HUES48 (cell line): ENCODE measurements at regions not wholly inside any gene's neighbourhood (a gene's known extent, or its start where the extent isn't known, plus 50 kb on each side); places are given as distances from the start of the nearest gene placed in this dataset.
A peak's percentile ranks its signal among the peaks of the same experiment; 100 is the strongest.
"Not testable (repeated sequence)": the region's sequence is repeated elsewhere in the genome, so short reads cannot be mapped to it uniquely, and the experiment has no call there.

Source experiments
- H3K27ac ChIP-seq: one replicate; pipeline ENCODE4 v1.7.0; 2013; ENCODE audit warnings: low read depth, low read length, inconsistent platforms
- H3K27me3 ChIP-seq: 2 replicates; pipeline ENCODE4 v1.6.1; 2013; ENCODE audit warnings: mild to moderate bottlenecking, low read length; ENCODE audit not compliant: control insufficient read depth, insufficient read depth
- H3K36me3 ChIP-seq: 2 replicates; pipeline ENCODE4 v1.6.1; 2013; ENCODE audit warnings: low read length; ENCODE audit not compliant: control insufficient read depth, insufficient read depth
- H3K4me1 ChIP-seq: 2 replicates; pipeline ENCODE4 v1.6.1; 2013; ENCODE audit warnings: mild to moderate bottlenecking, low read length; ENCODE audit not compliant: control insufficient read depth, insufficient read depth
- H3K4me3 ChIP-seq: 2 replicates; pipeline ENCODE4 v1.5.1; 2013; ENCODE audit warnings: mild to moderate bottlenecking, low read depth, low read length
- H3K9ac ChIP-seq: 2 replicates; pipeline ENCODE4 v1.6.1; 2013; ENCODE audit warnings: mild to moderate bottlenecking, low read depth, low read length, moderate library complexity
- H3K9me3 ChIP-seq: 2 replicates; pipeline ENCODE4 v1.6.1; 2013; ENCODE audit warnings: low read length; ENCODE audit not compliant: control insufficient read depth, insufficient read depth

- Histone ChIP-seq H3K9ac (peak overlapping the region; percentile 62), H3K36me3 (no peaks in the 10 kb centered on the region), H3K4me1 (peaks cover 5% of the 10 kb centered on the region; the same call in 1 of the 2 replicates), H3K9me3 (no peaks in the 10 kb centered on the region), H3K27me3 (peaks cover 6% of the 10 kb centered on the region), H3K4me3 (peak overlapping the region; percentile 66), H3K27ac (peak overlapping the region; percentile 47)
These were observed 334.4 kb downstream of the SRGAP2C start for GRCh38 chr1:121519042-121519755.

- H3K27me3 ChIP-seq, H3K36me3 ChIP-seq, H3K27ac ChIP-seq, H3K9me3 ChIP-seq, H3K4me1 ChIP-seq: not testable (repeated sequence)
- H3K9ac ChIP-seq, result peak overlapping the region; percentile 29; the same call in 1 of the 2 replicates
- peak overlapping the region; percentile 66 for H3K4me3 ChIP-seq
These were observed 335.0 kb downstream of the SRGAP2C start for GRCh38 chr1:121519756-121520286.

GRCh38 chr1:121522061-121522759 is 337.4 kb downstream of the SRGAP2C start:
- no peaks in the 10 kb centered on the region for H3K36me3 ChIP-seq
- peaks cover 5% of the 10 kb centered on the region; the same call in 1 of the 2 replicates for H3K4me1 ChIP-seq
- H3K9me3 ChIP-seq, result no peaks in the 10 kb centered on the region
- H3K9ac ChIP-seq, result no peak overlapping the region
- H3K27ac ChIP-seq, result no peak overlapping the region
- peaks cover 6% of the 10 kb centered on the region for H3K27me3 ChIP-seq
- no peak overlapping the region for H3K4me3 ChIP-seq

GRCh38 chr1:121523112-121523511 is 338.3 kb downstream of the SRGAP2C start:
- H3K4me3 ChIP-seq, H3K27ac ChIP-seq, H3K9ac ChIP-seq, H3K9me3 ChIP-seq, H3K4me1 ChIP-seq, H3K27me3 ChIP-seq, H3K36me3 ChIP-seq: not testable (repeated sequence)

- Histone ChIP-seq H3K9ac (no peak overlapping the region), H3K27me3 (peaks cover under 1% of the 10 kb centered on the region; the same call in 1 of the 2 replicates), H3K36me3 (no peaks in the 10 kb centered on the region), H3K4me3 (no peak overlapping the region), H3K27ac (no peak overlapping the region), H3K4me1 (no peaks in the 10 kb centered on the region), H3K9me3 (no peaks in the 10 kb centered on the region)
These were observed 340.6 kb downstream of the SRGAP2C start for GRCh38 chr1:121525355-121525754.

GRCh38 chr1:121528958-121529357 is 344.2 kb downstream of the SRGAP2C start:
- H3K9me3 ChIP-seq, H3K9ac ChIP-seq, H3K27ac ChIP-seq, H3K4me1 ChIP-seq, H3K27me3 ChIP-seq, H3K4me3 ChIP-seq, H3K36me3 ChIP-seq: not testable (repeated sequence)

- H3K36me3 ChIP-seq, H3K27me3 ChIP-seq, H3K27ac ChIP-seq, H3K9me3 ChIP-seq, H3K9ac ChIP-seq, H3K4me1 ChIP-seq, H3K4me3 ChIP-seq: not testable (repeated sequence)
These were observed 345.3 kb downstream of the SRGAP2C start for GRCh38 chr1:121530026-121530425.

- not testable (repeated sequence) for H3K36me3 ChIP-seq, H3K9ac ChIP-seq, H3K27me3 ChIP-seq, H3K9me3 ChIP-seq, H3K4me1 ChIP-seq, H3K27ac ChIP-seq, H3K4me3 ChIP-seq
These were observed 347.0 kb downstream of the SRGAP2C start for GRCh38 chr1:121531747-121532146.

GRCh38 chr1:121538148-121538547 is 353.4 kb downstream of the SRGAP2C start:
- not testable (repeated sequence) for H3K9ac ChIP-seq, H3K4me1 ChIP-seq, H3K9me3 ChIP-seq, H3K36me3 ChIP-seq, H3K27ac ChIP-seq, H3K27me3 ChIP-seq
- peak overlapping the region; percentile 44; the same call in 1 of the 2 replicates for H3K4me3 ChIP-seq

- no peak overlapping the region for H3K27ac ChIP-seq
- H3K27me3 ChIP-seq, result no peaks in the 10 kb centered on the region
- 0 out of 2 replicates have a peak, but pooled peaks cover 4% of the 10 kb centered on the region for H3K4me1 ChIP-seq
- H3K9ac ChIP-seq, result no peak overlapping the region
- no peaks in the 10 kb centered on the region for H3K36me3 ChIP-seq
- no peaks in the 10 kb centered on the region for H3K9me3 ChIP-seq
- peak overlapping the region; percentile 44; the same call in 1 of the 2 replicates for H3K4me3 ChIP-seq
These were observed 354.3 kb downstream of the SRGAP2C start for GRCh38 chr1:121538943-121539575.

- H3K36me3 ChIP-seq, H3K4me1 ChIP-seq, H3K9me3 ChIP-seq, H3K27ac ChIP-seq, H3K27me3 ChIP-seq, H3K4me3 ChIP-seq, H3K9ac ChIP-seq: not testable (repeated sequence)
These were observed 359.2 kb downstream of the SRGAP2C start for GRCh38 chr1:121543988-121544387.
